H1 (cell line): ENCODE measurements at regions not wholly inside any gene's neighbourhood (a gene's known extent, or its start where the extent isn't known, plus 50 kb on each side); places are given as distances from the start of the nearest gene placed in this dataset.
A peak's percentile ranks its signal among the peaks of the same experiment; 100 is the strongest.

Experiments used
- CTCF ChIA-PET: fragments of 300-600 bp; sonication (Branson Sonifier 250); formaldehyde crosslinking; loops from one replicate; lab custom pipeline; 2021; ENCODE audit not compliant: partially characterized antibody; lab: Charles Lee
- POLR2A ChIA-PET: fragments of 300-600 bp; sonication (Branson Sonifier 250); formaldehyde crosslinking; loops from one replicate; lab custom pipeline; 2021; ENCODE audit warnings: inconsistent platforms; ENCODE audit not compliant: partially characterized antibody; lab: Charles Lee
- DNase-seq, 2 experiments: peaks; one replicate each; pipeline versions ENCODE4 v3.0.0 to v3.0.0-alpha.2; 2010 to 2022; ENCODE audit warnings: low spot score in 2 of 2, low read depth in 1 of 2, mixed read lengths in 1 of 2
- FAIRE-seq: peaks from 2 replicates; lab custom pipeline; 2011; peaks lifted over from hg19 to GRCh38; lab: Jason Lieb, UNC
- H2AFZ ChIP-seq: 2 replicates; pipeline ENCODE4 v1.8.1; 2012; ENCODE audit warnings: low read length, inconsistent platforms
- H2AK5ac ChIP-seq: 2 replicates; pipeline ENCODE4 v1.6.1; 2013; ENCODE audit warnings: low read depth, low read length
- H2BK120ac ChIP-seq: replicated peaks from 2 replicates; pipeline ENCODE3; 2013; ENCODE audit warnings: low read depth, low read length, inconsistent platforms
- H2BK12ac ChIP-seq: 2 replicates; pipeline ENCODE4 v1.6.1; 2013; ENCODE audit warnings: low read depth, low read length
- H2BK15ac ChIP-seq: 2 replicates; pipeline ENCODE4 v1.6.1; 2013; ENCODE audit warnings: low read length
- H2BK20ac ChIP-seq: 2 replicates; pipeline ENCODE4 v1.6.1; 2013; ENCODE audit warnings: low read length
- H2BK5ac ChIP-seq: 2 replicates; pipeline ENCODE4 v1.6.1; 2013; ENCODE audit warnings: low read depth, low read length
- H3K14ac ChIP-seq: 2 replicates; pipeline ENCODE4 v1.6.1; 2013; ENCODE audit warnings: inconsistent platforms; ENCODE audit not compliant: insufficient read length
- H3K18ac ChIP-seq: 2 replicates; pipeline ENCODE4 v1.6.1; 2013; ENCODE audit warnings: low read length; ENCODE audit errors: extremely low read depth
- H3K23ac ChIP-seq: 2 replicates; pipeline ENCODE4 v1.6.1; 2013; ENCODE audit warnings: inconsistent platforms; ENCODE audit not compliant: insufficient read length
- H3K23me2 ChIP-seq: 2 replicates; pipeline ENCODE4 v1.6.1; 2013; ENCODE audit warnings: low read depth, low read length
- H3K27ac ChIP-seq: 2 replicates; pipeline ENCODE4 v1.6.1; 2011; ENCODE audit warnings: low read depth, low read length, inconsistent platforms
- H3K27me3 ChIP-seq, 4 experiments: replicated peaks in 1 of 4; 1 replicate in 1 of 4; 2 replicates in 3 of 4; pipeline versions ENCODE4 v1.6.1 to v1.8.1; 2011 to 2013; ENCODE audit warnings: low read length in 3 of 4, mild to moderate bottlenecking in 3 of 4, inconsistent platforms in 2 of 4, mixed read lengths in 2 of 4, moderate library complexity in 1 of 4; ENCODE audit not compliant: control insufficient read depth in 3 of 4, insufficient read depth in 3 of 4; ENCODE audit errors: extremely low read depth in 1 of 4
- H3K36me3 ChIP-seq, 4 experiments: 2 replicates each; pipeline versions ENCODE4 v1.6.1 to v1.8.1; 2011 to 2013; ENCODE audit warnings: mild to moderate bottlenecking in 4 of 4, low read length in 3 of 4, moderate library complexity in 2 of 4, control low read depth in 1 of 4, inconsistent platforms in 1 of 4; ENCODE audit not compliant: insufficient read depth in 4 of 4, control insufficient read depth in 2 of 4
- H3K4ac ChIP-seq: replicated peaks from 2 replicates; pipeline ENCODE3; 2013; ENCODE audit warnings: low read length, low read depth, mixed read lengths, inconsistent platforms; ENCODE audit not compliant: insufficient read length
- H3K4me1 ChIP-seq, 4 experiments: replicated peaks in 1 of 4; 1 replicate in 1 of 4; 2 replicates in 3 of 4; pipeline versions ENCODE4 v1.6.1 to v1.8.1; 2011 to 2013; ENCODE audit warnings: low read length in 3 of 4, inconsistent platforms in 2 of 4, mixed read lengths in 1 of 4; ENCODE audit not compliant: insufficient read depth in 4 of 4, control insufficient read depth in 3 of 4
- H3K4me2 ChIP-seq, 2 experiments: 2 replicates each; pipeline versions ENCODE4 v1.6.1 to v1.8.1; 2011 to 2013; ENCODE audit warnings: low read depth in 2 of 2, low read length in 2 of 2, control low read depth in 1 of 2, inconsistent platforms in 1 of 2, mild to moderate bottlenecking in 1 of 2; ENCODE audit not compliant: insufficient read depth in 1 of 2
- H3K4me3 ChIP-seq, 4 experiments: fragments of 200-600, 300-600 bp in 1 of 4; sonication (generic), shearing (Covaris generic), sonication (Bioruptor Twin) in 1 of 4; 2 replicates each; pipeline versions ENCODE4 v1.5.1 to v1.8.1; 2011 to 2016; ENCODE audit warnings: low read length in 4 of 4, low read depth in 3 of 4, control low read depth in 2 of 4, inconsistent platforms in 2 of 4, mild to moderate bottlenecking in 2 of 4, mixed read lengths in 1 of 4, moderate library complexity in 1 of 4; ENCODE audit not compliant: insufficient read depth in 2 of 4; ENCODE audit errors: extremely low read depth in 1 of 4
- H3K56ac ChIP-seq: replicated peaks from 2 replicates; pipeline ENCODE3; 2013; ENCODE audit warnings: low read depth, mild to moderate bottlenecking, mixed read lengths, low read length, inconsistent platforms; ENCODE audit not compliant: insufficient read length
- H3K79me1 ChIP-seq: 2 replicates; pipeline ENCODE4 v1.6.1; 2013; ENCODE audit warnings: low read depth, low read length, control low read depth
- H3K79me2 ChIP-seq, 2 experiments: 2 replicates each; pipeline versions ENCODE4 v1.6.1 to v1.8.1; 2012 to 2013; ENCODE audit warnings: low read length in 2 of 2, mild to moderate bottlenecking in 2 of 2, inconsistent platforms in 1 of 2; ENCODE audit not compliant: insufficient read depth in 2 of 2, control insufficient read depth in 1 of 2
- H3K9ac ChIP-seq, 4 experiments: replicated peaks in 1 of 4; 1 replicate in 1 of 4; 2 replicates in 3 of 4; pipeline versions ENCODE4 v1.6.1 to v1.8.1; 2011 to 2013; ENCODE audit warnings: low read depth in 3 of 4, low read length in 3 of 4, control low read depth in 2 of 4, mild to moderate bottlenecking in 2 of 4, moderate library complexity in 2 of 4, inconsistent platforms in 1 of 4; ENCODE audit errors: extremely low read depth in 1 of 4
- H3K9me3 ChIP-seq, 2 experiments: 2 replicates each; pipeline versions ENCODE4 v1.6.1 to v1.8.1; 2012 to 2013; ENCODE audit warnings: mild to moderate bottlenecking in 2 of 2, moderate library complexity in 2 of 2, control low read depth in 1 of 2, inconsistent platforms in 1 of 2, low read depth in 1 of 2, low read length in 1 of 2, mixed read lengths in 1 of 2; ENCODE audit not compliant: insufficient read depth in 2 of 2
- H4K20me1 ChIP-seq, 2 experiments: replicated peaks in 1 of 2; 2 replicates each; pipeline versions ENCODE3 to v1.8.1; 2011 to 2013; ENCODE audit warnings: inconsistent platforms in 2 of 2, low read length in 2 of 2, mild to moderate bottlenecking in 1 of 2; ENCODE audit not compliant: insufficient read depth in 2 of 2, control insufficient read depth in 1 of 2
- H4K5ac ChIP-seq: 2 replicates; pipeline ENCODE4 v1.6.1; 2013; ENCODE audit warnings: low read length, low read depth, mixed read lengths, inconsistent platforms; ENCODE audit not compliant: insufficient read length
- H4K8ac ChIP-seq: 2 replicates; pipeline ENCODE4 v1.8.0; 2013; ENCODE audit warnings: mild to moderate bottlenecking, moderate library complexity, low read length, inconsistent platforms; ENCODE audit not compliant: insufficient read depth; ENCODE audit errors: extremely low read depth
- H4K91ac ChIP-seq: replicated peaks from 2 replicates; pipeline ENCODE3; 2013; ENCODE audit warnings: low read length, mixed read lengths, inconsistent platforms; ENCODE audit not compliant: insufficient read length
- KDM1A ChIP-seq: fragments of 200-600, 300-600 bp; sonication (generic); IDR thresholded peaks from 2 replicates; pipeline ENCODE4 v1.7.1; 2016; ENCODE audit warnings: mild to moderate bottlenecking, low read length, borderline replicate concordance
- SAP30 ChIP-seq: fragments of 300-600 bp; sonication (generic); IDR thresholded peaks from 2 replicates; pipeline ENCODE4 v1.7.1; 2012; ENCODE audit warnings: low read length, moderate library complexity, mild to moderate bottlenecking, inconsistent platforms; ENCODE audit not compliant: insufficient read depth, insufficient replicate concordance
- WGBS, 2 experiments: shearing (Covaris generic) in 1 of 2; methylation state at CpG; one replicate each; pipeline versions ENCODE4 v1.1.6 to v1.1.7; 2013 to 2015; ENCODE audit warnings: low lambda C conversion rate in 2 of 2, mixed read lengths in 2 of 2, inconsistent platforms in 1 of 2, low coverage in 1 of 2, missing lambda C conversion rate in 1 of 2; ENCODE audit not compliant: insufficient replicate concordance in 2 of 2, insufficient coverage in 1 of 2, insufficient read length in 1 of 2; ENCODE audit errors: extremely low coverage in 1 of 2, missing lambda C conversion rate in 1 of 2; 5-methylcytosine and 5-hydroxymethylcytosine counted together

- Histone ChIP-seq H2BK20ac (no peak overlapping the region), H2AFZ (no peak overlapping the region), H3K23ac (no peak overlapping the region), H3K23me2 (no peaks in the 10 kb centered on the region; the same call in none of the 2 replicates), H3K27ac (no peak overlapping the region), H3K56ac (no peak overlapping the region), H3K9ac (no peak overlapping the region), H3K9me3 (no peaks in the 10 kb centered on the region), H2BK15ac (no peak overlapping the region), H4K20me1 (no peaks in the 10 kb centered on the region), H3K36me3 (no peaks in the 10 kb centered on the region), H3K14ac (no peak overlapping the region), H2AK5ac (no peak overlapping the region), H2BK12ac (no peak overlapping the region), H2BK120ac (no peak overlapping the region), H3K4me1 (no peaks in the 10 kb centered on the region), H3K79me2 (no peaks in the 10 kb centered on the region), H4K8ac (no peak overlapping the region), H3K4me2 (no peak overlapping the region), H3K27me3 (no peaks in the 10 kb centered on the region), H2BK5ac (no peak overlapping the region), H3K4ac (no peak overlapping the region), H3K18ac (no peak overlapping the region), H4K91ac (no peak overlapping the region), H3K4me3 (no peak overlapping the region), H3K79me1 (no peaks in the 10 kb centered on the region), H4K5ac (no peak overlapping the region)
- CTCF ChIA-PET, result interaction anchor here (0.6 to 3.4 kb wide), 23 partner anchors 12 to 950 kb away, joined by 3 to 27 read pairs (median 4); partner anchors contain the start of gene SLC38A2
- 45% methylated on average over 2 of the region's 2 CpGs; no CpG with 5 or more reads in 1 of the 2 experiments for WGBS, 2 experiments
- DNase-seq (no peak), FAIRE-seq (peak; percentile 72)
- POLR2A ChIA-PET, result no interaction called here
- no peak for TF ChIP-seq KDM1A
- TF ChIP-seq SAP30, result no peak
Observed at GRCh38 chr12:47021298-47021697, 58.1 kb upstream of the PCED1B start.
